Cardiac muscle cell (in vitro differentiated cells and primary cell): ENCODE measurements at regions not wholly inside any gene's neighbourhood (a gene's known extent, or its start where the extent isn't known, plus 50 kb on each side); places are given as distances from the start of the nearest gene placed in this dataset.

Source experiments
- DNase-seq, 2 donors: peaks; one replicate each; pipeline versions ENCODE4 v3.0.0 to v3.0.0-alpha.2; 2010 to 2017; ENCODE audit warnings: low read depth in 1 of 2, low spot score in 1 of 2
- H3K27ac ChIP-seq: fragments of 200-600 bp; sonication (generic); 2 replicates; pipeline ENCODE4 v1.5.1; 2016
- H3K27me3 ChIP-seq: fragments of 200-600 bp; sonication (generic); 2 replicates; pipeline ENCODE4 v1.6.0; 2016; ENCODE audit warnings: control low read depth
- H3K36me3 ChIP-seq: fragments of 200-600 bp; sonication (generic); 2 replicates; pipeline ENCODE4 v1.5.1; 2016; ENCODE audit warnings: control low read depth
- H3K4me1 ChIP-seq: fragments of 200-600 bp; sonication (generic); 2 replicates; pipeline ENCODE4 v1.8.1; 2017; ENCODE audit warnings: low read depth, mild to moderate bottlenecking, mixed run types
- H3K4me3 ChIP-seq: fragments of 200-600 bp; sonication (generic); 2 replicates; pipeline ENCODE4 v1.5.1; 2016; ENCODE audit warnings: mild to moderate bottlenecking
- H3K9me3 ChIP-seq: fragments of 200-600 bp; sonication (generic); 2 replicates; pipeline ENCODE4 v1.5.1; 2017; ENCODE audit warnings: low read depth, mild to moderate bottlenecking, control low read depth
- TF ChIP-seq, protein P1 (sequence below): IDR thresholded peaks from 2 replicates; pipeline ENCODE4 v1.5.1; 2012; ENCODE audit warnings: low read depth, mild to moderate bottlenecking, low read length

DNA sequence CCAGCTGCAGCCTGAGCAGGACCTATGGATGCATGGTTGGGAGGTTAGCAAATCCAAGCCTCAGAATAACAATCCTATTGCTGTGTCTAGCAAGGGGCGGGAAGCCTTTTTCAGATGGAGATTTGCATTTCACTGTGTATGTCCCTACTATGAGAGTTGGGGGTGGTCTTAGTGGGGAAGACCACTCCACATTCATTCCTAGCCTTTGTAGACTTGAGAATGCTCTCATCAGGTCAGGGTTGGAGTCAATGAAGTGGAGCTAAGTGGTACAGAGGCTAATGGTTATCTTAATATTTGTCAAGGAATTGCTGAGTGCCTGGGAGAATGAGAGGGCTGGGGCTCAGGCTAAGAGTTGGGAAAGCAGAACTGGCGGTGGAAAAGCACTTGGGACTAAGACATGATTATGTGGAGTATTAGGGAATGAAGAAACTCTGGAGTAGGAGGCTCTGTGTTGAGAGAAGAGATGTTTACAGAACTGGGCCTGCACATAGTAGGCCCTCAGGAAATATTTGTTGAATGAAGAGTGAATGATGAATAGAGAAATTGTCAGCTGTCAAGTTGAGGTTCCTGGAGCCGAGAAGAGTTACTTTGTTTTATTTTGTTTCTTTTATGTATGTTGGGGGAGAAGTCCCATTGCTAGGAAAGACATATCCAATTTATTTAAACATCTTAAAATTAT is 175.5 kb upstream of the SPRY4 start:
- Histone ChIP-seq H3K27me3 (peaks cover 52% of the 10 kb centered on the region), H3K36me3 (no peaks in the 10 kb centered on the region), H3K4me1 (no peaks in the 10 kb centered on the region), H3K9me3 (no peaks in the 10 kb centered on the region), H3K4me3 (no peak overlapping the region), H3K27ac (no peak overlapping the region)
- peak in 1 of 2 donors; percentile 46 for DNase-seq
- TF ChIP-seq, protein P1, sequence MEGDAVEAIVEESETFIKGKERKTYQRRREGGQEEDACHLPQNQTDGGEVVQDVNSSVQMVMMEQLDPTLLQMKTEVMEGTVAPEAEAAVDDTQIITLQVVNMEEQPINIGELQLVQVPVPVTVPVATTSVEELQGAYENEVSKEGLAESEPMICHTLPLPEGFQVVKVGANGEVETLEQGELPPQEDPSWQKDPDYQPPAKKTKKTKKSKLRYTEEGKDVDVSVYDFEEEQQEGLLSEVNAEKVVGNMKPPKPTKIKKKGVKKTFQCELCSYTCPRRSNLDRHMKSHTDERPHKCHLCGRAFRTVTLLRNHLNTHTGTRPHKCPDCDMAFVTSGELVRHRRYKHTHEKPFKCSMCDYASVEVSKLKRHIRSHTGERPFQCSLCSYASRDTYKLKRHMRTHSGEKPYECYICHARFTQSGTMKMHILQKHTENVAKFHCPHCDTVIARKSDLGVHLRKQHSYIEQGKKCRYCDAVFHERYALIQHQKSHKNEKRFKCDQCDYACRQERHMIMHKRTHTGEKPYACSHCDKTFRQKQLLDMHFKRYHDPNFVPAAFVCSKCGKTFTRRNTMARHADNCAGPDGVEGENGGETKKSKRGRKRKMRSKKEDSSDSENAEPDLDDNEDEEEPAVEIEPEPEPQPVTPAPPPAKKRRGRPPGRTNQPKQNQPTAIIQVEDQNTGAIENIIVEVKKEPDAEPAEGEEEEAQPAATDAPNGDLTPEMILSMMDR: no peak

GRCh38 chr5:142499591-142500226 is 174.9 kb upstream of the SPRY4 start:
- Histone ChIP-seq H3K27ac (no peak overlapping the region), H3K27me3 (peaks cover 45% of the 10 kb centered on the region), H3K4me1 (no peaks in the 10 kb centered on the region), H3K4me3 (no peak overlapping the region), H3K36me3 (no peaks in the 10 kb centered on the region), H3K9me3 (no peaks in the 10 kb centered on the region)
- TF ChIP-seq, protein P1: no peak
- DNase-seq: no peak

GRCh38 chr5:142498298-142498697 is 173.5 kb upstream of the SPRY4 start:
- peaks cover 31% of the 10 kb centered on the region for H3K27me3 ChIP-seq
- DNase-seq: no peak
- no peaks in the 10 kb centered on the region for H3K9me3 ChIP-seq
- TF ChIP-seq, protein P1: no peak
- H3K4me3 ChIP-seq: no peak overlapping the region
- H3K27ac ChIP-seq: no peak overlapping the region
- H3K36me3 ChIP-seq: no peaks in the 10 kb centered on the region
- no peaks in the 10 kb centered on the region for H3K4me1 ChIP-seq

GRCh38 chr5:142495531-142495930 is 170.7 kb upstream of the SPRY4 start:
- TF ChIP-seq, protein P1: no peak
- H3K4me3 ChIP-seq: no peak overlapping the region
- peaks cover 14% of the 10 kb centered on the region for H3K27me3 ChIP-seq
- H3K4me1 ChIP-seq: no peaks in the 10 kb centered on the region
- H3K36me3 ChIP-seq: no peaks in the 10 kb centered on the region
- no peak for DNase-seq
- no peaks in the 10 kb centered on the region for H3K9me3 ChIP-seq
- no peak overlapping the region for H3K27ac ChIP-seq

DNA sequence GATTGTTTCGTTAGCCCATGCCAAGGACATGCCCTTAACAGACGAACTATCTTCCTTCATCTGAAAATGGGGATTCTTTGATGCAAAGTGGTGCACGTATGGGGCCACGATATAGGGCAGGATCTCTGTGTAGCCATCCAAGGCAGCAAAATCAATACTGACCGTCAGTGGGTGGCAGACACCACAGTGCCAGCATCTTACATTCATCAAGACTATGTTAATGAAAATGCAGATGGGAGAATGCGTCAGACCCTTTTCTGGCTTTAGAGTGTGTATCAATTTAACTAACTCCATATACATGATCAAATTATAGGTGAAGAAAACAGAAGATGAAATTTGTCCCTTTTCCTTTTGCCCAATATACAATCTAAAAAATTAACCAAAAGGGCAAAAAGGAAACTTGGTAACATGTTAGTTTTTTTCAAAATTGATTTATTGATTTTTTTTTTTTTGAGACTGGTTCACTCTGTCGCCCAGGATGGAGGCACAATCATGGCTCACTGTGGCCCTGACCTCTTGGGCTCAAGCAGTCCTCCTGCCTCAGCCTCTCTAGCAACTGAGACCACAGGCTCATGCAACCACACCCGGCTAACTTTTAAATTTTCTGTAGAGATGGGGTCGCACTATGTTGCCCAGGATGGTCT is 169.2 kb upstream of the SPRY4 start:
- Histone ChIP-seq H3K9me3 (no peaks in the 10 kb centered on the region), H3K4me1 (no peaks in the 10 kb centered on the region), H3K27ac (no peak overlapping the region), H3K4me3 (no peak overlapping the region), H3K27me3 (peaks cover 5% of the 10 kb centered on the region), H3K36me3 (no peaks in the 10 kb centered on the region)
- TF ChIP-seq, protein P1: no peak
- DNase-seq: no peak
